GM21526 (cell line): ENCODE measurements at regions not wholly inside any gene's neighbourhood (a gene's known extent, or its start where the extent isn't known, plus 50 kb on each side); places are given as distances from the start of the nearest gene placed in this dataset.
"Not testable (repeated sequence)": the region's sequence is repeated elsewhere in the genome, so short reads cannot be mapped to it uniquely, and the experiment has no call there.

Source experiments
- ATAC-seq: cut with Tn5 transposase; IDR thresholded peaks from one replicate; pipeline ENCODE4 v1.9.1; 2021; ENCODE audit warnings: moderate library complexity; ENCODE audit not compliant: unreplicated experiment, low FRiP score

DNA sequence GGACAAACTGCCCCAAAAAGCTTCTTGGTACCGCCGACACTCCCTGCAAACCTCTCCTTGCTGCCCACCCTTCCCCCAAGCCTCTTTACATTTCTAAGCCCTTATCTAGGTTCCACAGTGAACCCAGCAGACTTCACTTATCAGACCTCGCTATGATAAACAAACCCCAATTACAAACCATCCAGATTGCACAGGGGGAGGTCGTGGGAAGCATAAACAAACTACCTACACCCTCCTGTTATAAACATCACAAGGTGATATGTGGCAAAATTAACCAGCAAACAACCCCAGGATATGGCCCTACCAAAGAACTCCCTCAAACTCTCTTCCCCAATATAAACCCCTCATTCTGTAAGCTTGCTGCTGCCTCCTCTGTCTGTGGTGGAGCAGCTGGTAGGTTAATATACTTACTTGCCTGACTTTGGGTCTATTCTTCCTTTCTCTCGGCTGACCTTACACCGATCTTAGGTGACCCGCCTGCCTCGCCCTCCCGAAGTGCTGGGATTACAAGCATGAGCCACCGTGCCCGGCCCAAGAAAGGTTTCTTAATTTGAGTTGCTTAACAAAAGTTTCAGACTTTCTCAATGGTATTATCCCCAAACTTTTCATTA is 66.0 kb upstream of the TENM4 start:
- no peak for ATAC-seq

- ATAC-seq, result no peak
Observed at GRCh38 chr11:79506124-79506523, 65.3 kb upstream of the TENM4 start.

GRCh38 chr11:79503028-79503427 is 62.2 kb upstream of the TENM4 start:
- no peak for ATAC-seq

- ATAC-seq, result no peak
Observed at GRCh38 chr11:79501707-79502106, 60.9 kb upstream of the TENM4 start.

DNA sequence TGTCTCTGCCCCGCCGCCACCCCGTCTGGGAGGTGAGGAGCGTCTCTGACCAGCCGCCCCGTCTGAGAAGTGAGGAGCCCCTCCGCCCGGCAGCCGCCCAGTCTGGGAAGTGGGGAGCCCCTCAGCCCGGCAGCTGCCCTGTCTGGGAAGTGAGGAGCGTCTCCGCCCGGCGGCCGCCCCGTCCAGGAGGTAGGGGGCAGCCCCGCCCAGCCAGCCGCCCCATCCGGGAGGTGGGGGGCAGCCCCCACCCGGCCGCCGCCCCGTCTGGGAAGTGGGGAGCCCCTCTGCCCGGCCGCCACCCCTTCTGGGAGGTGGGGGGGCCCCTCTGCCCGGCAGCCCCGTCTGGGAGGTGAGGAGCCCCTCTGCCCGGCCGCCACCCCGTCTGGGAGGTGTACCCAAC is 59.1 kb upstream of the TENM4 start:
- not testable (repeated sequence) for ATAC-seq

- no peak for ATAC-seq
Observed at GRCh38 chr11:79498667-79499066, 57.8 kb upstream of the TENM4 start.

GRCh38 chr11:79493555-79494171 is 52.8 kb upstream of the TENM4 start:
- peak; percentile 92 for ATAC-seq

DNA sequence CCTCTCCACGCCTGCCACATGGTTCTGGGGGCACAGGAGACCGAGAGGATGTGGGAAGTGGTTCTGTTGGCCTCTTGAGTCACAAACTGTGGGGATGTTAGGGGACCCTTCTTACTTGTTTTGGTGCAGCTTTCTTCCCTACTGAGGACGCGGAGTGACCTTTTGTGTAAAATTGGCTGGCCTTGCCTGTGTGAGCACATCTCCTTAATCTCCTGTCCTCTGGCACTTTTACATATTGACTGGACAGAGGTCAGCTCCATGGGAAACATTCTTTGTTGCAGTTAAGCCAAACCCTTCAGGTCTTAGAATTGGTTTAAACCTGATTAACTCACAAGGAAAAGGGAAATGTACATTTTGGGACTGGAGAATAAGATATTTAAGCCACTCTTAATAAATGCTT is 51.2 kb upstream of the TENM4 start:
- ATAC-seq, result no peak
